H1 (cell line): ENCODE measurements at regions not wholly inside any gene's neighbourhood (a gene's known extent, or its start where the extent isn't known, plus 50 kb on each side); places are given as distances from the start of the nearest gene placed in this dataset.

Experiments
- BRCA1 ChIP-seq: IDR thresholded peaks from 2 replicates; pipeline ENCODE4 v1.6.1; 2012; ENCODE audit warnings: low read depth, low read length, improper control_type of control experiment
- CHD2 ChIP-seq: IDR thresholded peaks from 2 replicates; pipeline ENCODE4 v1.6.1; 2012; ENCODE audit warnings: low read length, improper control_type of control experiment
- EP300 ChIP-seq, 2 experiments: IDR thresholded peaks; 1 replicate in 1 of 2; 2 replicates in 1 of 2; pipeline ENCODE4 v1.6.1; 2011 to 2012; ENCODE audit warnings: low read depth in 2 of 2, low read length in 2 of 2, mild to moderate bottlenecking in 2 of 2, borderline replicate concordance in 1 of 2, inconsistent platforms in 1 of 2, moderate library complexity in 1 of 2
- EZH2 ChIP-seq: fragments of 200-600 bp; sonication (generic); IDR thresholded peaks from 2 replicates; pipeline ENCODE4 v1.7.1; 2012; ENCODE audit warnings: low read depth, mild to moderate bottlenecking, moderate library complexity, low read length, inconsistent platforms; ENCODE audit not compliant: severe bottlenecking
- NRF1 ChIP-seq: IDR thresholded peaks from 2 replicates; pipeline ENCODE4 v1.6.1; 2011; ENCODE audit warnings: mild to moderate bottlenecking, low read depth, low read length, improper control_type of control experiment
- POU5F1 ChIP-seq: IDR thresholded peaks from 2 replicates; pipeline ENCODE4 v1.6.1; 2011; ENCODE audit warnings: low read depth, mild to moderate bottlenecking, low read length, moderate library complexity
- SP1 ChIP-seq: IDR thresholded peaks from 2 replicates; pipeline ENCODE4 v1.6.1; 2011; ENCODE audit warnings: low read depth, low read length
- TF ChIP-seq, protein P1 (sequence below), 3 experiments: IDR thresholded peaks; 1 replicate in 2 of 3; 2 replicates in 1 of 3; pipeline versions ENCODE4 v1.5.1 to v1.6.1; 2011; ENCODE audit warnings: low read length in 3 of 3, mild to moderate bottlenecking in 3 of 3, inconsistent platforms in 2 of 3, low read depth in 1 of 3, moderate library complexity in 1 of 3; ENCODE audit not compliant: insufficient read depth in 1 of 3; ENCODE audit errors: control extremely low read depth in 1 of 3

DNA sequence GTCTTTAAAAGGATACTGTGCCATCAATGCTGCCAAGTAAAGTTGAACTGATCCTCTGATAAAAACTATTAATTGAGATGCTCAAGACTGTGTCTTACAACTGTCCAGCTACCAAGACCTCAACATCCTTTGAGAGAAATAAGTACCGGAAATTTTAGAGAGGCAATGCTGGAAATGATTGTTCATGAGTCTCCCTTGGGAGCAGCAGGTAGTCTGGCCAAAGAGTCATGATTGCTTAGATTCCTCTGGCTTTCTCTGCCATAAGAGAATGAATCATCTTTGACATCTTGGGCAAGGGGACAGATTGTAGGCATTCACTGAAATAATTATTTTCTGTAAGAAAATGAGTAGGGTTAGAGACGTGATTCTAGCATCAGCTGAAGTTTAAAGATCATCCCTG is 466.6 kb upstream of the DAB2 start:
- TF ChIP-seq SP1, result no peak
- TF ChIP-seq POU5F1, result no peak
- TF ChIP-seq EP300 (IDR thresholded peaks at IDR 0.05; ENCODE audit: borderline replicate concordance in 1 of 2, low read depth in 2 of 2, low read length in 2 of 2), result no peak
- no peak for TF ChIP-seq NRF1
- TF ChIP-seq, protein P1, sequence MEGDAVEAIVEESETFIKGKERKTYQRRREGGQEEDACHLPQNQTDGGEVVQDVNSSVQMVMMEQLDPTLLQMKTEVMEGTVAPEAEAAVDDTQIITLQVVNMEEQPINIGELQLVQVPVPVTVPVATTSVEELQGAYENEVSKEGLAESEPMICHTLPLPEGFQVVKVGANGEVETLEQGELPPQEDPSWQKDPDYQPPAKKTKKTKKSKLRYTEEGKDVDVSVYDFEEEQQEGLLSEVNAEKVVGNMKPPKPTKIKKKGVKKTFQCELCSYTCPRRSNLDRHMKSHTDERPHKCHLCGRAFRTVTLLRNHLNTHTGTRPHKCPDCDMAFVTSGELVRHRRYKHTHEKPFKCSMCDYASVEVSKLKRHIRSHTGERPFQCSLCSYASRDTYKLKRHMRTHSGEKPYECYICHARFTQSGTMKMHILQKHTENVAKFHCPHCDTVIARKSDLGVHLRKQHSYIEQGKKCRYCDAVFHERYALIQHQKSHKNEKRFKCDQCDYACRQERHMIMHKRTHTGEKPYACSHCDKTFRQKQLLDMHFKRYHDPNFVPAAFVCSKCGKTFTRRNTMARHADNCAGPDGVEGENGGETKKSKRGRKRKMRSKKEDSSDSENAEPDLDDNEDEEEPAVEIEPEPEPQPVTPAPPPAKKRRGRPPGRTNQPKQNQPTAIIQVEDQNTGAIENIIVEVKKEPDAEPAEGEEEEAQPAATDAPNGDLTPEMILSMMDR (IDR thresholded peaks at IDR 0.05; ENCODE audit: control extremely low read depth in 1 of 3, insufficient read depth in 1 of 3, low read depth in 1 of 3, low read length in 3 of 3), result no peak
- no peak for TF ChIP-seq BRCA1
- no peak for TF ChIP-seq EZH2
- TF ChIP-seq CHD2, result no peak
